Globus pallidus (tissue), 1 donor: ENCODE measurements at regions not wholly inside any gene's neighbourhood (a gene's known extent, or its start where the extent isn't known, plus 50 kb on each side); places are given as distances from the start of the nearest gene placed in this dataset.
A peak's percentile ranks its signal among the peaks of the same experiment; 100 is the strongest.
"Not testable (repeated sequence)": the region's sequence is repeated elsewhere in the genome, so short reads cannot be mapped to it uniquely, and the experiment has no call there.

Experiments used
- DNase-seq: peaks from one replicate; pipeline ENCODE4 v3.0.0-alpha.2; 2015; ENCODE audit warnings: low spot score

DNA sequence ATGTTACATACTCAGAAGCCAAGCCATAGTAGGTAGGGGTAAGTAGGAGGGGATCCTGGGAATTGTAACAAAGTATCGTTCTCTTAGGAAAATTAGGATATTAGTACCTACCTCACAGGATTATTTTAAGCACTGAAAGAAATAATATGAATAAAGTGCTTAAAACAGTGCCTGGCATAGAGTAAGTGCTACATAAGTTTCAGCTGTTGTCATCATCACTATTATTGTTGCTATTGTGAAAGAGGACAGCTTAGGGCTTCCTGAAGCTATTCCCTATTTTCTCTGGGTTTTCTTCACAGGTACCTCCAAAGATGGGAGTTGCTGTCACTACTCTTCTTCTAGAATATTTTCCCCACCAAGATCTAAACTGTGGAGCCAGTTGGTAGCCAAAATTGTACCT lies 443.7 kb upstream of the FGF16 start:
- DNase-seq: no peak

DNA sequence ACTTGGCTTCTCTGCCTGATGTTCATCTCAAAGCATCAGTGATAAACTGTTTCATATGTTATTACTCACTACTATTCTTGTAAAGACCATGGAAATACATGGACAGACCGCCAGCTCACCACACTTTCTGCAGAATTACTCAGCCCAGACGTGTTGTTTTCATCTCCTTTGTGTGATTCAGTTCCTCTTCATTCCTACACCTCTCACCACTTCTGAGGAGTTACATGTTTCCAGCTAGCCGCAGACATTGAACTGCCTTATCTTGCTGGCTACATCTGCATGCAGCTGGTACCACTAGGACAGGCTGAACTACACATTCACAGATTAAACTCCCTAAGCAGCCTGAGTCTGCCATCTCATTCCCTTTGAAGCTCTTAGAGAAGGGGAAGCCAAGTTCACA lies 443.2 kb upstream of the FGF16 start:
- DNase-seq: no peak

DNA sequence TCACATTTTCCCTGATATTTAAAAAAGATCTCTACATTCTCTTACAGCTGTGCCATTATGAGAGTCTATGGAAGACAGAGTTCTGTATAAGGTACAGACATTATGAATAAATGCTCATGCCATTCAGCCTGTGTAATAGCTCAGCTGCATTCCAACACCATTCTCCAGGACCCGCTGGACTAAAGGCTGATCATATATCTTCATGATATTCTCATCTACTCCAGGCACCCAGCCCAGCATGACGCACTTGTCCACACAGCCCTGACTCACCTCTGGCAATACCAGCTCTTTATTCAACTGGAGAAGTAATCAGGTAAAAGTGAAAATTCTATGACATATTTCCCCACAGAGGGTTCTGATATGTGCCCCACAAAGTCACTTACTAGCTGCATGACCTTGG lies 437.5 kb upstream of the FGF16 start:
- no peak for DNase-seq

GRCh38 chrX:77014377-77015372 lies 432.5 kb upstream of the FGF16 start:
- peak; percentile 83 for DNase-seq

DNA sequence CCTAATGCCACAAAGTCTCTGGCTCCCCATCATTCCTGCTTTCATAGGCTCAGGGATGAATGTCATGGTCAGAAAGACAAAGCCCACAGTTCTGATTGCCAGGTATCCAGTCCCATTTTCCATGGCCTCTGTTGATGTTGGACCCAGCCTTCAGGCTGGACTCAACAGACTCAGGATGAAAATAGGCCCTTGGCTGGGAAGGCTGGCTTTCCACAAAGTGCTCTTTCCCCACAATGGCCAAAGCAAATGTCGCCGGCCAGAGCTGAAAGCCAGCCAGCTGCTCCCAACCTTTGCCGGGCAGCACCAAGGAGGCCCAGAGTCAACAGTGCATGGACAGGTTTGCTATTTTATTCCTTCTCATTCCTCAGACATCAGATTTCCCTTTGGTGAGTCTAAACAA lies 430.1 kb upstream of the FGF16 start:
- DNase-seq: no peak

DNA sequence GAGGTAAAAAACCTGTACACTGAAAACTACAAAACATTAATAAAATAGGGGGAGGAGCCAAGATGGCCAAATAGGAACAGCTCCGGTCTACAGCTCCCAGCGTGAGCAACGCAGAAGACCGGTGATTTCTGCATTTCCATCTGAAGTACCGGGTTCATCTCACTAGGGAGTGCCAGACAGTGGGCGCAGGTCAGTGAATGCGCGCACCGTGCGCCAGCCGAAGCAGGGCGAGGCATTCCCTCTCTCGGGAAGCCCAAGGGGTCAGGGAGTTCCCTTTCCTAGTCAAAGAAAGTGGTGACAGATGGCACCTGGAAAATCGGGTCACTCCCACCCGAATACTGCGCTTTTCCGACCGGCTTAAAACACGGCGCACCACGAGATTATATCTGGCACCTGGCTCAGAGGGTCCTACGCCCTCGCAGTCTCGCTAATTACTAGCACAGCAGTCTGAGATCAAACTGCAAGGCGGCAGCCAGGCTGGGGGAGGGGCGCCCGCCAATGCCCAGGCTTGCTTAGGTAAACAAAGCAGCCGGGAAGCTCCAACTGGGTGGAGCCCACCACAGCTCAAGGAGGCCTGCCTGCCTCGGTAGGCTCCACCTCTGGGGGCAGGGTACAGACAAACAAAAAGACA lies 400.9 kb upstream of the FGF16 start:
- not testable (repeated sequence) for DNase-seq

DNA sequence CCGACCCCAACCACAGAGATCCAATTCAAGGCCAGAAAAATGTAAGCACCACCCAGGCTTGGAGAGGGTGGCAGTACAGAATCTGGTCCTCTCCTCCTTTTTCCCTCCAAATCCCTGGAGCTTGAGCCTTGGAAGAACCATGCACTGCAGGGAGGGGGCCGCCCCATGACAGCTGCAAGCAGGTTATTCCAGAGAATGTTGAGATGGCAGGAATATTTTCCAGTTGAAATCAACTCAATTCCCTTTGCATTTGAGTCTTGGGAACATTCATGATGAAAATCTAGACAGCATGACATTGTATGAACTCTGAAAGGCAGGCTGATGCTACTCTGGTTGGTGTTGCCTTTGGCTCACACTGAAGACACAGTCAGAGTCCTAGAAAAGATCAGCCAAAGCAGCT lies 386.6 kb upstream of the FGF16 start:
- no peak for DNase-seq

GRCh38 chrX:77061022-77061421 lies 386.2 kb upstream of the FGF16 start:
- DNase-seq: no peak

GRCh38 chrX:77061545-77061944 lies 385.6 kb upstream of the FGF16 start:
- no peak for DNase-seq

- no peak for DNase-seq
Observed at GRCh38 chrX:77065896-77066295, 381.3 kb upstream of the FGF16 start.

DNA sequence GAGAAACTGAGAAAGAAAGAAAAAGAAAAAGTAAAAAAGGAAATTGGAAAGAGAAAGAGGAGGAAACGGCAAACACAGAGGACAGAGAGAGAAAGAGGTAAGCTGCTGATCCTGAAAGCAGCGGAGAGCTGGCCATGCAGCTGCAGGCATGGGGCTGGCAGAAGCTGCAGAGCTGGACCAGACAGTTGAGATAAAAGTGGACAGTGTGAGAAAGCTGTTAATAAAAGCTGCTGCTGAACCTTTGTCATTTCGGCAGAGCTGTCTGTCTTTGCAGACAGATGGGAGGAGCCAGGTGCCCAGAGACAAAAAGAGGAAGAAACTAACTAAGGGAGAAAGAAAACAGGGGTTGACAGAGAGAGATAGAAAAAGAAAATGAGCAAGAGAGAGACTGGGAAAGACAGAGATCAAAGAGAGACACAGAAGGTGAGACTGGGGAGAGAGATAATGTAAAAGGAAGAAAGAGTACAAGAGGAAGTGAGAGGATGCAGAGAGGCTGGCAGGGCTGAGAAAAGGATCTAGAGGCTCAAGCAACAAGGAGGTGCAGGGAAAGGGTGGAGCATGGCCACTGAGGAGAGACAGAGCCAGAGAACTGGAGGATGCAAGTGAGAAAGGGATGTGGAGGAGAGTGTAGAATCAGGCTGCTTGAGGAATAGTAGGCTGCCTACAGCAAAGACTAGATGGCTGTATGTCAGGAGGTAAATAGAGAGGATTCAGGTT lies 376.8 kb upstream of the FGF16 start:
- no peak for DNase-seq

GRCh38 chrX:77076896-77077295 lies 370.3 kb upstream of the FGF16 start:
- no peak for DNase-seq

DNA sequence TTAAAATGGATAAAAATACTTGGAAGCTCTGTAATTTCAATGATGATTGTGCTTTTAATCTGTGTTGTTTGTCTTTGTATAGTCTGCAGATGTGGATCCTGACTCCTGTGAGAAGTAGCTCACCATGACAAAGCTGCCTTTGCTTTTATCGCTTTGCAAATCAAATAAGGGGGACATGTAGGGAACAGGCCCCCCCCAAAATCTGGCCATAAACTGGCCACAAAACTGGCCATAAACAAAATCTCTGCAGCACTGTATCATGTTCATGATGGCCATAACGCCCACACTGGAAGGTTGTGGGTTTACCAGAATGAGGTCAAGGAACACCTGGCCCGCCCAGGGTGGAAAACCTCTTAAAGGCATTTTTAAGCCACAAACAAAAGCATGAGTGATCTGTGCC lies 366.0 kb upstream of the FGF16 start:
- not testable (repeated sequence) for DNase-seq

DNA sequence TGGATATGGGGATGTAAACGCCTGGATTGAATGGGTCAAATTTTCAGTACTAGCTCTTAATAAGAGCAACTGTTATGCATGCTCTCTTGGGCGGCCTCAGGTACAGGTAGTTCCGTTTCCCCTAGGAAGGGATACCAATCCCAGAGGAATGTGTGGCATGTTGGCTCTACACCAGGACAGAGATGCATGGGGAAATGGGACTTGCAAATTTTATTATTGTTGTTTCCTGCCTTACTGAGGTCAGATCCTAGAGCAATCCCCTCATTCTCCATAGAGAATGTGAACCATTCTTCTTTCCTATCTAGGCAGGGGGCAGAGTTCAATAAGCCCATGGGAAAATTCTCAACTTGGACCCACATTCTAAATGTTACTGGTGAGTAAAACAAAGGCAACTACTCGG lies 361.8 kb upstream of the FGF16 start:
- no peak for DNase-seq

GRCh38 chrX:77087529-77088169 lies 359.5 kb upstream of the FGF16 start:
- peak; percentile 10 for DNase-seq

DNA sequence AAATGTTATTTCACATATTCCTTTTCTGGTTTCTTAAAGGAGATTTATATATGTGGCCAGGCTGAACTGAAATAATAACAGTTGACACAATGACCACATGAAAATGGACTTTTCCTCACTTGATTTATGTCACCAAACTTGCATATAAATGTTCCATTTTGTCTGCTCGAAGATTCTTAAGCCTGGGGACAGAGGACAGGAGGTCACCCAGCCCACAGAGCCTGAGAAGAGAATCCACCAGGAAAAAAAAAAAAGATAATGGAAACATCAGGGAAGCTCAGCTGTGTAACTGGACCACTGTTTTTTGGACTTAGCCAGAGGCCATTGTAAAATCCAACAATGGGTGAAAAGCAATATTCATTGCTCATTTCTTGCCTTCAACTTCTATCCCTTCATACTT lies 359.0 kb upstream of the FGF16 start:
- no peak for DNase-seq

- no peak for DNase-seq
Observed at GRCh38 chrX:77114501-77114900, 332.7 kb upstream of the FGF16 start.

GRCh38 chrX:77118686-77119085 lies 328.5 kb upstream of the FGF16 start:
- no peak for DNase-seq

DNA sequence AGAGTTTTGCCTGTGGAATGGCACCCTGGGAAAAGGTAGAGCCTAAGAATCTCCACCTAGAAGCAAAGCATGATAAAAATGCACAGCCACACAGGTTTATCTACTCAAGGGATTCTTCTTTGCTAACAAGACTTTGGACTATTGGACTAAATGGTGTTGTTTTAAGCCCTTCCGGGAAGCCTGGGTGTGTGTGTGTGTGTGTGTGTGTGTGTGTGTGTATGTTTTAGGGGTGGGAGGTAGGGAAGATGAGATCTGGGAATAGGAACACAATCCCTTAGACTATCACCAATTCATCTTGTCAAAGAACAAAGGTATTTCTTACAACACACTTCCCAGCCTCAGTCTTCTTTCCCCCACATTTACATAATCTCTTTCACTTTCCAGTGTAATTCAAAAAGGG lies 327.5 kb upstream of the FGF16 start:
- no peak for DNase-seq

DNA sequence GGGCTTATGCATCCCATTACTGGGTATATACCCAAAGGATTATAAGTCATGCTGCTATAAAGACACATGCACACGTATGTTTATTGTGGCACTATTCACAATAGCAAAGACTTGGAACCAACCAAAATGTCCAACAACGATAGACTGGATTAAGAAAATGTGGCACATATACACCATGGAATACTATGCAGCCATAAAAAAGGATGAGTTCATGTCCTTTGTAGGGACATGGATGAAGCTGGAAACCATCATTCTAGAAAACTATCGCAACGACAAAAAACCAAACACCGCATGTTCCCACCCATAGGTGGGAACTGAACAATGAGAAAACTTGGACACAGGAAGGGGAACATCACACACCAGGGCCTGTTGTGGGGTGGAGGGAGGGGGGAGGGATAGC lies 323.3 kb upstream of the FGF16 start:
- not testable (repeated sequence) for DNase-seq

- DNase-seq: not testable (repeated sequence)
Observed at GRCh38 chrX:77127571-77127970, 319.6 kb upstream of the FGF16 start.

- no peak for DNase-seq
Observed at GRCh38 chrX:77143907-77144306, 303.3 kb upstream of the FGF16 start.
